ENCODE measurements at regions not wholly inside any gene's neighbourhood (a gene's known extent, or its start where the extent isn't known, plus 50 kb on each side); places are given as distances from the start of the nearest gene placed in this dataset.

DNA sequence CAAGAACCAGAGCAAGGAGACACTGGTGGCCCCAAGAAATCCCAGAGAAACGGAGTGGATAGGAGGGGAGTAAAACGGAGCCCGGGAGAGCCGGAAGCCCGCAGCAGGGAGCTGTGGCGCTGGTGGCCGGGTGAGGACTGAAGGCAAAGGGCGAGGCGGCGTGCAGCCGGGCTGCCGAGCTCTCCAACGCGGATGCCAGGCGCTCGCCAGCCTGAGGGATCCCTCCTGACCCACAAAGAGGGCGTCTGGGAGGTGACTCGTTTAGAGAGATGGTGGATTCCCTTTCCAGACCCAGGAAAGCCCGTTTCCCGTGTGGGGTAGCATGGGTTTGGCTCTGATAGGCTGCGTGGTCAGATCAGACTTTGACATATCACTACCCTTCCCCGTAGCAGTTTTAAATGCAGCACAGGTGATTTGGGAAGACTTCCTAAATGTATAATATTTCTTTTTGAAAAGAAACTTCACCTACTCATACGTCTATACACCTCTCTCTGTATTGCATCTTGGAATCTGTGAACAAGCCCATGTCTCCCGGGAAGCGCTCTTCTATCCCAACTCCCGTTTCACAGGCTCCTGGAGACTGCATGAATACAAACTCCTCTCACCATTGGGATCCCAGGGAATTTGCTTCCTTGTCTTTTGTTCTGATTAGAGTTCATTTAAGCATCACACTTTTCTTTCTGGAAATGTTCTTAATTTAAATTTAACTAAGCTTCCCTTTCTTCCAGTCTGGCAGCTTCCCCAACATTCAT lies 158.1 kb downstream of the C9orf152 start:
- Histone ChIP-seq H3K27ac (ENCODE audit: low read depth in 1 of 3, low read length in 2 of 3) (peak overlapping the region in 2 of 3 donors; percentile 63 to 91), H3K4me1 (ENCODE audit: control insufficient read depth in 3 of 3, insufficient read depth in 2 of 3, low read depth in 1 of 3, low read length in 2 of 3) (peaks cover 0 to 20% (median 3%) of the 10 kb centered on the region in 3 donors), H3K4me3 (ENCODE audit: low read depth in 1 of 3, low read length in 3 of 3) (peak overlapping the region; percentile 57 to 83 (median 70)), H3K36me3 (ENCODE audit: control insufficient read depth in 3 of 3, insufficient read depth in 2 of 3, low read depth in 1 of 3, low read length in 3 of 3) (peaks cover 0 to 2% (median 0%) of the 10 kb centered on the region in 3 donors), H3K27me3 (ENCODE audit: control insufficient read depth in 3 of 3, insufficient read depth in 3 of 3, low read length in 3 of 3) (peaks cover 0 to 37% (median 0%) of the 10 kb centered on the region in 3 donors), H3K9me3 (ENCODE audit: control insufficient read depth in 2 of 2, insufficient read depth in 1 of 2, low read depth in 1 of 2, low read length in 1 of 2) (no peaks in the 10 kb centered on the region)
- 4 to 12% (median 5%) methylated on average over 25 to 26 of the region's 26 CpGs for WGBS, 3 donors
- DNase-seq (peak; percentile 33 to 62), FAIRE-seq (no peak)

DNA sequence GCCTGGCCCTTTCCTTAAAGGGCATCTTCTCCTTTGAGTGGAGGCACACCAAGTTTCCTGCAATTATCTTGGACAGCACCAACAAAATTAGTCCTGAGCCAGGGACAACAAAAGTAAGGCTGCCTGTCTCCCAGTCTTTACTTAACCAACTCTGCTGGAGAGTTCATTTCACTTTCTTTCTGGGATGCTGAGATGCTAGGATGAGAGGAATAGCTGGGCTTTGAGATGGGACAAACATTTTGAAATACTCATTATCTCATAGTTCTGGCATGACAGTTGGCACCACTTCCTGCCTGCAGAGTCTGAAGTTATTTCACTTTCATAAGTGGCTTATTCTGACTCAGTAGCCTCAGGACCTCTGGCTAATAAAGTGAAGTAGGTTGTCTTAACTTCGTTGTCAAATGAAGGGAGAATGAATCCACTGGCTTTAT lies 157.0 kb downstream of the C9orf152 start:
- 26 to 44% (median 31%) methylated on average over 1 of the region's 1 CpG for WGBS, 3 donors
- no peak overlapping the region for H3K4me3 ChIP-seq (ENCODE audit: low read depth in 1 of 3, low read length in 3 of 3)
- H3K27me3 ChIP-seq (ENCODE audit: control insufficient read depth in 3 of 3, insufficient read depth in 3 of 3, low read length in 3 of 3) = peaks cover 0 to 37% (median 0%) of the 10 kb centered on the region in 3 donors
- DNase-seq = no peak
- H3K36me3 ChIP-seq (ENCODE audit: control insufficient read depth in 3 of 3, insufficient read depth in 2 of 3, low read depth in 1 of 3, low read length in 3 of 3) = peaks cover 0 to 4% (median 0%) of the 10 kb centered on the region in 3 donors
- H3K9me3 ChIP-seq (ENCODE audit: control insufficient read depth in 2 of 2, insufficient read depth in 1 of 2, low read depth in 1 of 2, low read length in 1 of 2) = no peaks in the 10 kb centered on the region
- FAIRE-seq = no peak
- H3K27ac ChIP-seq (ENCODE audit: low read depth in 1 of 3, low read length in 2 of 3) = peak overlapping the region in 1 of 3 donors; percentile 50
- peaks cover 0 to 20% (median 3%) of the 10 kb centered on the region in 3 donors for H3K4me1 ChIP-seq (ENCODE audit: control insufficient read depth in 3 of 3, insufficient read depth in 2 of 3, low read depth in 1 of 3, low read length in 2 of 3)

DNA sequence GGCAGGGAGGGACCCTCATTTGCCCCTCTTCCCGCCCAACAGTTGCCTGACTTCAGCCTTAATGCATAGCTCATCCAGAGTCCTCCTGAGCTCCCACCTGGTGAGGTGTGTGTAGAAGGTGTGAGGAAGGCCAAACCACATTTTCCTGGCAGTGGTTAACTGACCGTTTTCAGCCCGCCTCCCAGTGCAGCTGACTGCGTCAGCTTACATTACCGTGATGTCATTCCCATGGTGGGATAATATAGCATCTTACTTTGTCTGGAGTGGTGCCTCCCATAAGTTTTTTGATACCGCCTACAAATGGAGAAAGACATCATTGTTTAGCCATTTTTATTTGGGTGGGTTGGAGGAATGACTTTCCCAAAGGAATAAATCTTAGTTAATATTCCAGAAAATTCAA lies 151.9 kb downstream of the C9orf152 start:
- Histone ChIP-seq H3K9me3 (ENCODE audit: control insufficient read depth in 2 of 2, insufficient read depth in 1 of 2, low read depth in 1 of 2, low read length in 1 of 2) (no peaks in the 10 kb centered on the region), H3K36me3 (ENCODE audit: control insufficient read depth in 3 of 3, insufficient read depth in 2 of 3, low read depth in 1 of 3, low read length in 3 of 3) (peaks cover 0 to 5% (median 0%) of the 10 kb centered on the region in 3 donors), H3K27ac (ENCODE audit: low read depth in 1 of 3, low read length in 2 of 3) (no peak overlapping the region), H3K27me3 (ENCODE audit: control insufficient read depth in 3 of 3, insufficient read depth in 3 of 3, low read length in 3 of 3) (no peaks in the 10 kb centered on the region), H3K4me1 (ENCODE audit: control insufficient read depth in 3 of 3, insufficient read depth in 2 of 3, low read depth in 1 of 3, low read length in 2 of 3) (peaks cover 0 to 5% (median 0%) of the 10 kb centered on the region in 3 donors), H3K4me3 (ENCODE audit: low read depth in 1 of 3, low read length in 3 of 3) (no peak overlapping the region)
- WGBS, 3 donors = 88 to 94% (median 91%) methylated on average over 6 of the region's 6 CpGs
- no peak for DNase-seq
- FAIRE-seq = no peak

DNA sequence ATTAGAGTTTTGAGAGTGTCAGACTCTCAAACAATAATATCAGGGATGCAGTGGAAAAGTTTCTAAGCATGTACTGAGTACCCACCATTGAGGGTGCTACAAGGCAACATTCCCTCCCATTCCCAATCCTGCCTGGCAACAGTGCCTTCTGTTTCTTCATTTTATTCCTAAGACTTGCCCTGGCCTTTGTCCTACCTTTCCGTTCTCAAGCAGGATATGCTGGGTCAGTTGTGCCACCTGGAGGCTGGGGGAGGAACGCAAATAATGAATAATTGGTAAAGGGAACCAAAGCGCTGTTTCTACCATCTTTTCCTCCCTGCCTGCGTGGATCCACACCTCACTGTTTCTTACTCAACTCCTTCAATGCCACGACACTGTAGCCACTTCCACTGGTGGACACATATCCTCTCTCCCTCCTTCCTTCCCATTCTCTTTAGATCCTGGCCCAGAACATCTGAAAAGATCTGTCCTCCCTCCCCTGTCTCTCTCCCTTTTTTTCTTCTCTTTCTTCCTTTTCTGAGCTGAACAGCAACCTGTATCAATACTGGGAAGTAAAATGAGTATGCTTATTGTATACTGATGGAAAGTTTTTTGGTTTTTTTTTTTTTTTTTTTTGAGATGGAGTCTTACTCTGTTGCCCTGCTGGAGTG lies 149.5 kb downstream of the C9orf152 start:
- no peak for FAIRE-seq
- peak; percentile 70 to 78 for DNase-seq
- 8 to 43% (median 23%) methylated on average over 5 of the region's 5 CpGs for WGBS, 3 donors
- peaks cover 0 to 5% (median 0%) of the 10 kb centered on the region in 3 donors for H3K4me1 ChIP-seq (ENCODE audit: control insufficient read depth in 3 of 3, insufficient read depth in 2 of 3, low read depth in 1 of 3, low read length in 2 of 3)
- H3K36me3 ChIP-seq (ENCODE audit: control insufficient read depth in 3 of 3, insufficient read depth in 2 of 3, low read depth in 1 of 3, low read length in 3 of 3) = peaks cover 0 to 5% (median 0%) of the 10 kb centered on the region in 3 donors
- H3K4me3 ChIP-seq (ENCODE audit: low read depth in 1 of 3, low read length in 3 of 3) = no peak overlapping the region
- H3K27me3 ChIP-seq (ENCODE audit: control insufficient read depth in 3 of 3, insufficient read depth in 3 of 3, low read length in 3 of 3) = no peaks in the 10 kb centered on the region
- no peaks in the 10 kb centered on the region for H3K9me3 ChIP-seq (ENCODE audit: control insufficient read depth in 2 of 2, insufficient read depth in 1 of 2, low read depth in 1 of 2, low read length in 1 of 2)
- H3K27ac ChIP-seq (ENCODE audit: low read depth in 1 of 3, low read length in 2 of 3) = no peak overlapping the region

DNA sequence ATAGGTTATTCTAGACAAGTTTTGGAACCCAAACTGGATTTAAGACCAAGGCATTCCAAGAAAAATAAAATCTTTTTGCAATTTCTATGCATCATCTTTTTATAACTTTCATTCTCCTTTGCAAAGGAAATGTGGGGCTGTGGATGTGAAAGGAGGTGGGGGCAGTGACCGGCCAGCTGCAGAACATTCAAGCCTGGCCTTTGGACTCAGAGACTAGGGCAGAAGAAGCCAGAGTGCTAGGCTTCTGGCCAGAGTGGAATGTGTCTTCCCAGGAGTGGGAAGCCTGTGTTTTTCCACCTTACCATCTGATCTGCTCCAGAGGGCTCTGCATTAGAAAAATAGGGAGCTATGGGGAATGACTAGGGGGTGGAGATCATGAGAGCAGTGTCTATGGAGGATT lies 148.5 kb downstream of the C9orf152 start:
- no peaks in the 10 kb centered on the region for H3K27me3 ChIP-seq (ENCODE audit: control insufficient read depth in 3 of 3, insufficient read depth in 3 of 3, low read length in 3 of 3)
- FAIRE-seq (no peak), DNase-seq (peak in 1 of 2 donors; percentile 25)
- no peak overlapping the region for H3K4me3 ChIP-seq (ENCODE audit: low read depth in 1 of 3, low read length in 3 of 3)
- WGBS, 3 donors = 19 to 31% (median 23%) methylated on average over 1 of the region's 1 CpG
- no peak overlapping the region for H3K27ac ChIP-seq (ENCODE audit: low read depth in 1 of 3, low read length in 2 of 3)
- peaks cover 0 to 5% (median 0%) of the 10 kb centered on the region in 3 donors for H3K36me3 ChIP-seq (ENCODE audit: control insufficient read depth in 3 of 3, insufficient read depth in 2 of 3, low read depth in 1 of 3, low read length in 3 of 3)
- H3K4me1 ChIP-seq (ENCODE audit: control insufficient read depth in 3 of 3, insufficient read depth in 2 of 3, low read depth in 1 of 3, low read length in 2 of 3) = peaks cover 0 to 5% (median 3%) of the 10 kb centered on the region in 3 donors
- no peaks in the 10 kb centered on the region for H3K9me3 ChIP-seq (ENCODE audit: control insufficient read depth in 2 of 2, insufficient read depth in 1 of 2, low read depth in 1 of 2, low read length in 1 of 2)

DNA sequence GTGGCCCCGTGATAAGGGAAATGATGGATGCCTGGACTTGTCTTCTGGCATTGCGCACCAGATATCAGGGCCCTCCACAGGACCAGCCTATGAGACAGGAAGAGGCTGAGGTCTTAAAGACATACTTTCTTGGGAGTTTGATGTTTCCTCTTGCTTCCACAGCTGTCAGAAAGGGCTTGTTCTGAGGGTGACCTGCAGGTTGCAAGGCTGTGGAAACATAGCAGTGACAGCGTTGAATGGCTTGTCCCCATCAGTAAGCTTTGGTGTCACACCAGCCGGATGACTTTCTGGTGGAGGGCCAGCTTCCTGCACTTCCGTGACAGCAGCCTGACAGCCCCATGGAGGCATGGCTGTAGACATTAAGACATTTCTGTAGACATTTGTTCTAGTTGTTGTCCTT lies 143.2 kb downstream of the C9orf152 start:
- H3K4me1 ChIP-seq (ENCODE audit: control insufficient read depth in 3 of 3, insufficient read depth in 2 of 3, low read depth in 1 of 3, low read length in 2 of 3) = peaks cover 0 to 3% (median under 1%) of the 10 kb centered on the region in 3 donors
- WGBS, 3 donors = 74 to 87% (median 83%) methylated on average over 5 of the region's 5 CpGs
- H3K4me3 ChIP-seq (ENCODE audit: low read depth in 1 of 3, low read length in 3 of 3) = no peak overlapping the region
- no peak overlapping the region for H3K27ac ChIP-seq (ENCODE audit: low read depth in 1 of 3, low read length in 2 of 3)
- no peaks in the 10 kb centered on the region for H3K27me3 ChIP-seq (ENCODE audit: control insufficient read depth in 3 of 3, insufficient read depth in 3 of 3, low read length in 3 of 3)
- DNase-seq (no peak), FAIRE-seq (no peak)
- no peaks in the 10 kb centered on the region for H3K9me3 ChIP-seq (ENCODE audit: control insufficient read depth in 2 of 2, insufficient read depth in 1 of 2, low read depth in 1 of 2, low read length in 1 of 2)
- H3K36me3 ChIP-seq (ENCODE audit: control insufficient read depth in 3 of 3, insufficient read depth in 2 of 3, low read depth in 1 of 3, low read length in 3 of 3) = peaks cover 0 to 3% (median 0%) of the 10 kb centered on the region in 3 donors

DNA sequence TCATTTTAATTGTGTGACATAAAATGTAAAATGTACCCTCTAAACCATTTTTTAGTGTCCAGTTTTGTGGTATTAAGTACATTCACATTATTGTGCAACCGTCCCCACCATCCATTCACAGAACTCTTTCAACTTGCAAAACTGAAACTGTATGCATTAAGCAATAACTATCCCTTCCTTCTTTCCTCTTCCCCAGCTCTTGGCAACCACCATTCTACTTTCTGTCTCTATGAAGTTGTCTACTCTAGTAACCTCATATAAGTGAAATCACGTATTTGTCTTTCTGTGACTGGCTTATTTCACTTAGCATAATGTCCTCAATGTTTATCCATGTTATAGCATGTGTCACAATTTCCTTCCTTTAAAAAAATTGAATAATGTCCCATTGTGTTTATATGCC lies 142.4 kb downstream of the C9orf152 start:
- H3K9me3 ChIP-seq (ENCODE audit: control insufficient read depth in 2 of 2, insufficient read depth in 1 of 2, low read depth in 1 of 2, low read length in 1 of 2) = no peaks in the 10 kb centered on the region
- no peak overlapping the region for H3K27ac ChIP-seq (ENCODE audit: low read depth in 1 of 3, low read length in 2 of 3)
- 67 to 92% (median 79%) methylated on average over 2 of the region's 2 CpGs for WGBS, 3 donors
- H3K36me3 ChIP-seq (ENCODE audit: control insufficient read depth in 3 of 3, insufficient read depth in 2 of 3, low read depth in 1 of 3, low read length in 3 of 3) = peaks cover 0 to 3% (median 0%) of the 10 kb centered on the region in 3 donors
- peaks cover 0 to 3% (median 0%) of the 10 kb centered on the region in 3 donors for H3K4me1 ChIP-seq (ENCODE audit: control insufficient read depth in 3 of 3, insufficient read depth in 2 of 3, low read depth in 1 of 3, low read length in 2 of 3)
- no peak for DNase-seq
- H3K27me3 ChIP-seq (ENCODE audit: control insufficient read depth in 3 of 3, insufficient read depth in 3 of 3, low read length in 3 of 3) = no peaks in the 10 kb centered on the region
- no peak overlapping the region for H3K4me3 ChIP-seq (ENCODE audit: low read depth in 1 of 3, low read length in 3 of 3)
- no peak for FAIRE-seq

DNA sequence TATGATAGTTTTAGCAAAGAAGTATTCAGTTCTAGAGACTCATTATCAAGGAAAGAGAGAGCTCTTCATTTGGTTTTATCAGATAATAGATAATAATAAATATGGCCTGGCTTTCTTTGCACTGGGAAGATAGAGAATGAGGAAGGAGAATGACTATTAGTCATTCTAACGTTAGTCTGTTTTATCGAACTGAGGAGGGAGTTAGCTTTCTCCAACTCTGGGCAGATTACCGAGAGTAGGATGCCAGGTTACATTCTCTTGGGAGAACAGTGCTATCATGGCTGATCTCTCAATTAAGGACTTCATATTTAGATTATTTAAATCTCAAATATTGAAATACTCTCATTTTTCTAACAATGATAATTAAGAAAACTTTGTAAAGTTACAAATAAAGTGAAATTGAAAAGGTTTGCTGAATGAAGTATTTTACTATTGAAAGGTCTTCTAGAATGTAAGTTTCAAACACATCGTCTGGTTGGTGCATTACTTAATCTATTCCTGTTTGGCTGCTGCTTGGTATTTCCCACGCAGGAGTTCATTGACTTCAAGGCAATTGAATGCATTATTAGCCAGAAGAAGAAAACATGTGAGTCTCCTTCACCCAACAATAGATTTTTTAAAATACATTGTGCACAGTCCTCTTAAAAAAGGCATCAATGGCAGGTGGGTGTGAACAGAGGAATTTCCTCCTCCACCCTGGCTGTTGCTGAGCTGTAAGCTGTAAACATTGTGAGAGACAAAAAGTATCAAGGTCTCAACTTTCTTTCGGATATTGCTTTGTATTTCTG lies 140.8 kb downstream of the C9orf152 start:
- no peak for FAIRE-seq
- no peak overlapping the region for H3K27ac ChIP-seq (ENCODE audit: low read depth in 1 of 3, low read length in 2 of 3)

More for the DNA sequence above, 140.8 kb downstream of the C9orf152 start:
- Histone ChIP-seq H3K36me3 (ENCODE audit: control insufficient read depth in 3 of 3, insufficient read depth in 2 of 3, low read depth in 1 of 3, low read length in 3 of 3) (peaks cover 0 to 3% (median 0%) of the 10 kb centered on the region in 3 donors), H3K4me1 (ENCODE audit: control insufficient read depth in 3 of 3, insufficient read depth in 2 of 3, low read depth in 1 of 3, low read length in 2 of 3) (peaks cover 0 to 3% (median 0%) of the 10 kb centered on the region in 3 donors), H3K4me3 (ENCODE audit: low read depth in 1 of 3, low read length in 3 of 3) (no peak overlapping the region), H3K27me3 (ENCODE audit: control insufficient read depth in 3 of 3, insufficient read depth in 3 of 3, low read length in 3 of 3) (no peaks in the 10 kb centered on the region), H3K9me3 (ENCODE audit: control insufficient read depth in 2 of 2, insufficient read depth in 1 of 2, low read depth in 1 of 2, low read length in 1 of 2) (no peaks in the 10 kb centered on the region)
- WGBS, 3 donors = 45 to 57% (median 49%) methylated on average over 6 of the region's 6 CpGs
- no peak for DNase-seq

Measured in small intestine (tissue), 7 donors.